Mucosa of rectum (tissue), 2 donors: ENCODE measurements at regions not wholly inside any gene's neighbourhood (a gene's known extent, or its start where the extent isn't known, plus 50 kb on each side); places are given as distances from the start of the nearest gene placed in this dataset.

Experiments
- H3K27ac ChIP-seq, 2 donors: one replicate each; pipeline ENCODE4 v1.7.0; 2013; ENCODE audit warnings: inconsistent platforms in 2 of 2, low read depth in 2 of 2, low read length in 2 of 2
- H3K27me3 ChIP-seq, 2 donors: one replicate each; pipeline ENCODE4 v1.7.0; 2013; ENCODE audit warnings: low read length in 2 of 2; ENCODE audit not compliant: control insufficient read depth in 2 of 2, insufficient read depth in 2 of 2
- H3K36me3 ChIP-seq, 2 donors: one replicate each; pipeline ENCODE4 v1.7.0; 2013; ENCODE audit warnings: low read length in 2 of 2; ENCODE audit not compliant: control insufficient read depth in 2 of 2, insufficient read depth in 2 of 2
- H3K4me1 ChIP-seq, 2 donors: one replicate each; pipeline ENCODE4 v1.7.0; 2013; ENCODE audit warnings: low read length in 2 of 2, mild to moderate bottlenecking in 1 of 2; ENCODE audit not compliant: control insufficient read depth in 2 of 2, insufficient read depth in 2 of 2
- H3K4me3 ChIP-seq, 2 donors: one replicate each; pipeline ENCODE4 v1.7.0; 2013; ENCODE audit warnings: low read length in 2 of 2
- H3K9ac ChIP-seq, 2 donors: one replicate each; pipeline ENCODE4 v1.7.0; 2013; ENCODE audit warnings: low read length in 2 of 2, low read depth in 1 of 2, mild to moderate bottlenecking in 1 of 2
- H3K9me3 ChIP-seq, 2 donors: one replicate each; pipeline ENCODE4 v1.7.0; 2013; ENCODE audit warnings: low read length in 2 of 2; ENCODE audit not compliant: control insufficient read depth in 2 of 2
- donor health status: healthy.
- donor health status: Normal muscosa, but diverticular disease.

GRCh38 chr1:5758000-5758858, 234.0 kb downstream of the NPHP4 start:
- H3K9me3 ChIP-seq = no peaks in the 10 kb centered on the region
- no peaks in the 10 kb centered on the region for H3K27me3 ChIP-seq
- no peaks in the 10 kb centered on the region for H3K4me1 ChIP-seq
- no peaks in the 10 kb centered on the region for H3K36me3 ChIP-seq
- no peak overlapping the region for H3K4me3 ChIP-seq
- H3K9ac ChIP-seq = no peak overlapping the region
- no peak overlapping the region for H3K27ac ChIP-seq

GRCh38 chr1:5757187-5757805, 234.9 kb downstream of the NPHP4 start:
- H3K36me3 ChIP-seq = no peaks in the 10 kb centered on the region
- H3K27me3 ChIP-seq = no peaks in the 10 kb centered on the region
- no peak overlapping the region for H3K9ac ChIP-seq
- H3K27ac ChIP-seq = no peak overlapping the region
- no peak overlapping the region for H3K4me3 ChIP-seq
- no peaks in the 10 kb centered on the region for H3K4me1 ChIP-seq
- H3K9me3 ChIP-seq = no peaks in the 10 kb centered on the region

- Histone ChIP-seq H3K4me1 (no peaks in the 10 kb centered on the region), H3K27ac (no peak overlapping the region), H3K9me3 (no peaks in the 10 kb centered on the region), H3K27me3 (no peaks in the 10 kb centered on the region), H3K36me3 (no peaks in the 10 kb centered on the region), H3K9ac (no peak overlapping the region), H3K4me3 (no peak overlapping the region)
Measured at GRCh38 chr1:5756434-5757186, 235.6 kb downstream of the NPHP4 start.

GRCh38 chr1:5755552-5756125, 236.6 kb downstream of the NPHP4 start:
- H3K36me3 ChIP-seq = no peaks in the 10 kb centered on the region
- H3K9ac ChIP-seq = no peak overlapping the region
- H3K4me3 ChIP-seq = no peak overlapping the region
- H3K4me1 ChIP-seq = no peaks in the 10 kb centered on the region
- no peaks in the 10 kb centered on the region for H3K9me3 ChIP-seq
- H3K27ac ChIP-seq = no peak overlapping the region
- H3K27me3 ChIP-seq = no peaks in the 10 kb centered on the region

- Histone ChIP-seq H3K9ac (no peak overlapping the region), H3K36me3 (no peaks in the 10 kb centered on the region), H3K4me1 (no peaks in the 10 kb centered on the region), H3K9me3 (no peaks in the 10 kb centered on the region), H3K27me3 (no peaks in the 10 kb centered on the region), H3K4me3 (no peak overlapping the region), H3K27ac (no peak overlapping the region)
Measured at GRCh38 chr1:5754817-5755551, 237.2 kb downstream of the NPHP4 start.

GRCh38 chr1:5753549-5754421, 238.4 kb downstream of the NPHP4 start:
- H3K27ac ChIP-seq = no peak overlapping the region
- no peak overlapping the region for H3K4me3 ChIP-seq
- H3K4me1 ChIP-seq = no peaks in the 10 kb centered on the region
- no peak overlapping the region for H3K9ac ChIP-seq
- no peaks in the 10 kb centered on the region for H3K9me3 ChIP-seq
- H3K36me3 ChIP-seq = no peaks in the 10 kb centered on the region
- H3K27me3 ChIP-seq = no peaks in the 10 kb centered on the region

GRCh38 chr1:5752746-5753548, 239.3 kb downstream of the NPHP4 start:
- Histone ChIP-seq H3K36me3 (no peaks in the 10 kb centered on the region), H3K9ac (no peak overlapping the region), H3K27me3 (no peaks in the 10 kb centered on the region), H3K27ac (no peak overlapping the region), H3K4me1 (no peaks in the 10 kb centered on the region), H3K9me3 (no peaks in the 10 kb centered on the region), H3K4me3 (no peak overlapping the region)

GRCh38 chr1:5751833-5752745, 240.1 kb downstream of the NPHP4 start:
- Histone ChIP-seq H3K9ac (no peak overlapping the region), H3K36me3 (no peaks in the 10 kb centered on the region), H3K4me3 (no peak overlapping the region), H3K27me3 (no peaks in the 10 kb centered on the region), H3K27ac (no peak overlapping the region), H3K9me3 (no peaks in the 10 kb centered on the region), H3K4me1 (no peaks in the 10 kb centered on the region)
